Glutamatergic neuron (in vitro differentiated cells): ENCODE measurements at regions not wholly inside any gene's neighbourhood (a gene's known extent, or its start where the extent isn't known, plus 50 kb on each side); places are given as distances from the start of the nearest gene placed in this dataset.
A peak's percentile ranks its signal among the peaks of the same experiment; 100 is the strongest.
"Not testable (repeated sequence)": the region's sequence is repeated elsewhere in the genome, so short reads cannot be mapped to it uniquely, and the experiment has no call there.

Experiments used
- DNase-seq: peaks from one replicate; pipeline ENCODE4 v3.0.0; 2022
- H3K27ac Mint-ChIP-seq: one replicate; pipeline ENCODE4 v1.8.0; 2020; ENCODE audit warnings: mild to moderate bottlenecking, mixed read lengths, inconsistent platforms; ENCODE audit not compliant: unreplicated experiment
- H3K27me3 Mint-ChIP-seq: one replicate; pipeline ENCODE4 v1.8.0; 2020; ENCODE audit warnings: mild to moderate bottlenecking, moderate library complexity, mixed read lengths, inconsistent platforms; ENCODE audit not compliant: unreplicated experiment
- H3K36me3 Mint-ChIP-seq: one replicate; pipeline ENCODE4 v1.8.0; 2020; ENCODE audit warnings: mild to moderate bottlenecking, mixed read lengths, inconsistent platforms; ENCODE audit not compliant: unreplicated experiment
- H3K4me1 Mint-ChIP-seq: one replicate; pipeline ENCODE4 v1.8.0; 2020; ENCODE audit warnings: mild to moderate bottlenecking, low read depth, mixed read lengths, inconsistent platforms; ENCODE audit not compliant: unreplicated experiment
- H3K4me3 Mint-ChIP-seq: one replicate; pipeline ENCODE4 v1.8.0; 2020; ENCODE audit warnings: mild to moderate bottlenecking, mixed read lengths, inconsistent platforms; ENCODE audit not compliant: unreplicated experiment
- H3K9me3 Mint-ChIP-seq: one replicate; pipeline ENCODE4 v1.8.0; 2020; ENCODE audit warnings: mild to moderate bottlenecking, moderate library complexity, mixed read lengths, inconsistent platforms; ENCODE audit not compliant: unreplicated experiment
- CTCF ChIP-seq: fragments of 200-600 bp; sonication (generic); IDR thresholded peaks from one replicate; pipeline ENCODE4 v1.5.0; 2021; ENCODE audit not compliant: partially characterized antibody, unreplicated experiment

GRCh38 chr15:38849046-38849445 lies 284.4 kb upstream of the RASGRP1 start:
- no peak for TF ChIP-seq CTCF
- Mint-ChIP-seq H3K36me3 (no peaks in the 10 kb centered on the region), H3K4me1 (peaks cover 1% of the 10 kb centered on the region), H3K9me3 (no peaks in the 10 kb centered on the region), H3K27ac (no peak overlapping the region), H3K4me3 (no peak overlapping the region), H3K27me3 (peaks cover 4% of the 10 kb centered on the region)
- DNase-seq, result no peak

- not testable (repeated sequence) for H3K27ac Mint-ChIP-seq, H3K4me3 Mint-ChIP-seq, H3K9me3 Mint-ChIP-seq, H3K27me3 Mint-ChIP-seq, DNase-seq, H3K36me3 Mint-ChIP-seq, H3K4me1 Mint-ChIP-seq
These were observed 287.6 kb upstream of the RASGRP1 start for GRCh38 chr15:38852188-38852587.

GRCh38 chr15:38853608-38854007 lies 289.0 kb upstream of the RASGRP1 start:
- no peaks in the 10 kb centered on the region for H3K4me1 Mint-ChIP-seq
- no peak overlapping the region for H3K4me3 Mint-ChIP-seq
- no peak overlapping the region for H3K27ac Mint-ChIP-seq
- no peak for TF ChIP-seq CTCF
- no peaks in the 10 kb centered on the region for H3K36me3 Mint-ChIP-seq
- H3K9me3 Mint-ChIP-seq, result no peaks in the 10 kb centered on the region
- H3K27me3 Mint-ChIP-seq, result peaks cover 4% of the 10 kb centered on the region
- peak; percentile 45 for DNase-seq

- Mint-ChIP-seq H3K36me3 (no peaks in the 10 kb centered on the region), H3K27ac (no peak overlapping the region), H3K4me3 (no peak overlapping the region), H3K4me1 (no peaks in the 10 kb centered on the region), H3K27me3 (peaks cover 2% of the 10 kb centered on the region), H3K9me3 (no peaks in the 10 kb centered on the region)
- TF ChIP-seq CTCF, result no peak
- DNase-seq, result no peak
These were observed 289.9 kb upstream of the RASGRP1 start for GRCh38 chr15:38854506-38854905.

GRCh38 chr15:38857814-38858213 lies 293.2 kb upstream of the RASGRP1 start:
- no peak for TF ChIP-seq CTCF
- no peak for DNase-seq
- no peaks in the 10 kb centered on the region for H3K4me1 Mint-ChIP-seq
- H3K4me3 Mint-ChIP-seq, result no peak overlapping the region
- no peaks in the 10 kb centered on the region for H3K36me3 Mint-ChIP-seq
- H3K9me3 Mint-ChIP-seq, result no peaks in the 10 kb centered on the region
- H3K27me3 Mint-ChIP-seq, result no peaks in the 10 kb centered on the region
- H3K27ac Mint-ChIP-seq, result no peak overlapping the region

GRCh38 chr15:38859574-38859973 lies 295.0 kb upstream of the RASGRP1 start:
- H3K4me3 Mint-ChIP-seq, result no peak overlapping the region
- no peaks in the 10 kb centered on the region for H3K4me1 Mint-ChIP-seq
- no peak overlapping the region for H3K27ac Mint-ChIP-seq
- TF ChIP-seq CTCF, result no peak
- H3K9me3 Mint-ChIP-seq, result no peaks in the 10 kb centered on the region
- no peak for DNase-seq
- H3K27me3 Mint-ChIP-seq, result no peaks in the 10 kb centered on the region
- no peaks in the 10 kb centered on the region for H3K36me3 Mint-ChIP-seq
